Loucy (cell line): ENCODE measurements at regions not wholly inside any gene's neighbourhood (a gene's known extent, or its start where the extent isn't known, plus 50 kb on each side); places are given as distances from the start of the nearest gene placed in this dataset.

ENCODE experiments used
- CTCF ChIP-seq: fragments of 200-600 bp; sonication (generic); conservative IDR thresholded peaks from 2 replicates; pipeline ENCODE4 v1.5.1; 2014; ENCODE audit warnings: mild to moderate bottlenecking, antibody characterized with exemption, low read length
- EZH2phosphoT487 ChIP-seq: fragments of 200-600 bp; IDR thresholded peaks from 2 replicates; pipeline ENCODE4 v1.6.1; 2018; ENCODE audit warnings: antibody characterized with exemption, mild to moderate bottlenecking, moderate library complexity, borderline replicate concordance

- TF ChIP-seq CTCF (no peak), EZH2phosphoT487 (no peak)
Measured at GRCh38 chr1:25110485-25110884, 121.8 kb downstream of the SYF2 start.
